PC-3 (cell line): ENCODE measurements at regions not wholly inside any gene's neighbourhood (a gene's known extent, or its start where the extent isn't known, plus 50 kb on each side); places are given as distances from the start of the nearest gene placed in this dataset.

Source experiments
- ATAC-seq: fragments of 200-7000 bp; cut with Tn5 transposase; 2 replicates; pipeline ENCODE4 v1.9.1; 2020; ENCODE audit warnings: mild to moderate bottlenecking, moderate library complexity
- BruUV-seq: library from RNA; stranded (reverse); fragments of 400-500 nt; replicated peaks from 2 replicates; lab custom pipeline; 2021; lab: Mats Ljungman, UMichigan
- CTCF ChIA-PET: fragments of 300-600 bp; sonication (Branson Sonifier 250); formaldehyde crosslinking; loops from one replicate; lab custom pipeline; 2022; ENCODE audit warnings: antibody characterized with exemption; lab: Charles Lee
- POLR2A ChIA-PET: fragments of 300-600 bp; sonication (Branson Sonifier 250); formaldehyde crosslinking; loops from one replicate; lab custom pipeline; 2022; ENCODE audit warnings: antibody characterized with exemption; ENCODE audit not compliant: unreplicated experiment; lab: Charles Lee
- DNase-seq: peaks from one replicate; pipeline ENCODE4 v3.0.0-alpha.2; 2015
- H2AFZ ChIP-seq: fragments of 300-600 bp; sonication (generic); 2 replicates; pipeline ENCODE4 v1.6.0; 2016; ENCODE audit warnings: antibody characterized with exemption, low read length
- H3F3A ChIP-seq: fragments of 300-600 bp; sonication (generic); one replicate; pipeline ENCODE4 v1.6.0; 2017; ENCODE audit warnings: antibody characterized with exemption, low read length, control low read depth, mild to moderate bottlenecking; ENCODE audit not compliant: unreplicated experiment
- H3K27ac ChIP-seq: fragments of 300-600 bp; sonication (generic); 2 replicates; pipeline ENCODE4 v1.5.1; 2016; ENCODE audit warnings: mild to moderate bottlenecking, low read length
- H3K27me3 ChIP-seq: fragments of 300-600 bp; sonication (generic); 2 replicates; pipeline ENCODE4 v1.6.1; 2016; ENCODE audit warnings: low read length, mixed read lengths
- H3K36me3 ChIP-seq: fragments of 300-600 bp; sonication (generic); 2 replicates; pipeline ENCODE4 v1.6.1; 2016; ENCODE audit warnings: low read depth, mixed run types, low read length, mixed read lengths
- H3K4me1 ChIP-seq: fragments of 300-600 bp; sonication (generic); 2 replicates; pipeline ENCODE4 v1.5.1; 2016; ENCODE audit warnings: low read length; ENCODE audit not compliant: insufficient read depth
- H3K4me2 ChIP-seq: fragments of 300-600 bp; sonication (generic); 2 replicates; pipeline ENCODE4 v1.6.0; 2016; ENCODE audit warnings: low read length
- H3K4me3 ChIP-seq: fragments of 300-600 bp; sonication (generic); 2 replicates; pipeline ENCODE4 v1.5.1; 2016; ENCODE audit warnings: mild to moderate bottlenecking, low read length, mixed read lengths
- H3K79me2 ChIP-seq: fragments of 300-600 bp; sonication (generic); 2 replicates; pipeline ENCODE4 v1.6.1; 2017; ENCODE audit warnings: low read length, mixed read lengths
- H3K9ac ChIP-seq: fragments of 300-600 bp; sonication (generic); 2 replicates; pipeline ENCODE4 v1.6.0; 2016; ENCODE audit warnings: mild to moderate bottlenecking, low read length
- H3K9me2 ChIP-seq: fragments of 300-600 bp; sonication (generic); replicated peaks from 2 replicates; pipeline ENCODE4 v1.6.1; 2016; ENCODE audit warnings: mixed run types, low read length, mixed read lengths
- H3K9me3 ChIP-seq: fragments of 300-600 bp; sonication (generic); 2 replicates; pipeline ENCODE4 v1.6.1; 2016; ENCODE audit warnings: low read length, mixed read lengths
- H4K20me1 ChIP-seq: fragments of 300-600 bp; sonication (generic); 2 replicates; pipeline ENCODE4 v1.6.1; 2016; ENCODE audit warnings: low read length, mixed read lengths
- EZH2 ChIP-seq: fragments of 300-600 bp; sonication (generic); IDR thresholded peaks from one replicate; pipeline ENCODE4 v1.6.1; 2017; ENCODE audit warnings: antibody characterized with exemption, mild to moderate bottlenecking, low read length; ENCODE audit not compliant: unreplicated experiment
- EZH2phosphoT487 ChIP-seq: fragments of 300-600 bp; sonication (generic); IDR thresholded peaks from 2 replicates; pipeline ENCODE4 v1.6.1; 2018; ENCODE audit warnings: mild to moderate bottlenecking, antibody characterized with exemption, low read length, borderline replicate concordance
- intact Hi-C: fragments of 100-400 bp; cut with micrococcal nuclease; formaldehyde crosslinking; loops from 2 replicates; pipeline ENCODE4 v1.9.0; 2023
- TF ChIP-seq, protein P1 (sequence below): fragments of 300-600 bp; sonication (generic); conservative IDR thresholded peaks from 2 replicates; pipeline ENCODE4 v1.5.1; 2017; ENCODE audit warnings: antibody characterized with exemption, low read depth, mild to moderate bottlenecking, low read length

DNA sequence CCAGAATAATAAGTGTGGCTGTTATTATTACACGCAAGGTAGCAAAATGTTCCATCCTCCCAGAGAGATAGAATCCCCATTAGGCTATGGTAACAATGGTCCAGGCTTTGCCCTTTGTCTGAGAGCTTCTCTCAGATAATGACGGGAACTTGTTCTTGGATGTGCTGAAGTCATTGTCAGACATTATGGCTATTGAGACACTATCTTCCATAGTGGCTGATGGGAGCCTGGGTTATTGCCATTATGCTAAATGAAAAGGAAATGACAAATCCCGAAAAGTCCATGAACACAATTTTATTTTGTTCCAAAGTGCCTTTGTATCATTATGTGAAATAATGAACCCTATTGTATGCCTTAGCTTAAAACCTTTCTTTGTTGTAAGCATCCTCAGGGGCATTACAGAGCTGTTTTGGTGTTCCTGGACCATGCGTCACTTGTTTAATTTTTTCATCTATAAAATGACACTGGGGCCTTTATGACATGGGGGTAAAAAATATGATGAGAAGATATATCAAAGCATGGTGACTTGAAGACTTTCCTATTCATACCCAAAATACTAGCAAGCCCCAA is 218.5 kb downstream of the KCNS3 start:
- intact Hi-C loops = no loop called here
- no peak overlapping the region for H3K9ac ChIP-seq
- H2AFZ ChIP-seq = no peak overlapping the region
- H3K4me1 ChIP-seq = no peaks in the 10 kb centered on the region
- no TSS peak for BruUV-seq
- H3K27ac ChIP-seq = no peak overlapping the region
- no peaks in the 10 kb centered on the region for H4K20me1 ChIP-seq
- no peaks in the 10 kb centered on the region for H3K9me2 ChIP-seq
- TF ChIP-seq EZH2phosphoT487 (no peak), EZH2 (no peak)
- TF ChIP-seq, protein P1, sequence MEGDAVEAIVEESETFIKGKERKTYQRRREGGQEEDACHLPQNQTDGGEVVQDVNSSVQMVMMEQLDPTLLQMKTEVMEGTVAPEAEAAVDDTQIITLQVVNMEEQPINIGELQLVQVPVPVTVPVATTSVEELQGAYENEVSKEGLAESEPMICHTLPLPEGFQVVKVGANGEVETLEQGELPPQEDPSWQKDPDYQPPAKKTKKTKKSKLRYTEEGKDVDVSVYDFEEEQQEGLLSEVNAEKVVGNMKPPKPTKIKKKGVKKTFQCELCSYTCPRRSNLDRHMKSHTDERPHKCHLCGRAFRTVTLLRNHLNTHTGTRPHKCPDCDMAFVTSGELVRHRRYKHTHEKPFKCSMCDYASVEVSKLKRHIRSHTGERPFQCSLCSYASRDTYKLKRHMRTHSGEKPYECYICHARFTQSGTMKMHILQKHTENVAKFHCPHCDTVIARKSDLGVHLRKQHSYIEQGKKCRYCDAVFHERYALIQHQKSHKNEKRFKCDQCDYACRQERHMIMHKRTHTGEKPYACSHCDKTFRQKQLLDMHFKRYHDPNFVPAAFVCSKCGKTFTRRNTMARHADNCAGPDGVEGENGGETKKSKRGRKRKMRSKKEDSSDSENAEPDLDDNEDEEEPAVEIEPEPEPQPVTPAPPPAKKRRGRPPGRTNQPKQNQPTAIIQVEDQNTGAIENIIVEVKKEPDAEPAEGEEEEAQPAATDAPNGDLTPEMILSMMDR = no peak
- no peak overlapping the region for H3K4me3 ChIP-seq
- ATAC-seq (no peak), DNase-seq (no peak)
- CTCF ChIA-PET = no interaction called here
- POLR2A ChIA-PET = no interaction called here
- H3F3A ChIP-seq = no peaks in the 10 kb centered on the region
- H3K36me3 ChIP-seq = no peaks in the 10 kb centered on the region
- H3K79me2 ChIP-seq = no peaks in the 10 kb centered on the region
- H3K9me3 ChIP-seq = no peaks in the 10 kb centered on the region
- H3K27me3 ChIP-seq = peaks cover 35% of the 10 kb centered on the region
- H3K4me2 ChIP-seq = no peak overlapping the region

DNA sequence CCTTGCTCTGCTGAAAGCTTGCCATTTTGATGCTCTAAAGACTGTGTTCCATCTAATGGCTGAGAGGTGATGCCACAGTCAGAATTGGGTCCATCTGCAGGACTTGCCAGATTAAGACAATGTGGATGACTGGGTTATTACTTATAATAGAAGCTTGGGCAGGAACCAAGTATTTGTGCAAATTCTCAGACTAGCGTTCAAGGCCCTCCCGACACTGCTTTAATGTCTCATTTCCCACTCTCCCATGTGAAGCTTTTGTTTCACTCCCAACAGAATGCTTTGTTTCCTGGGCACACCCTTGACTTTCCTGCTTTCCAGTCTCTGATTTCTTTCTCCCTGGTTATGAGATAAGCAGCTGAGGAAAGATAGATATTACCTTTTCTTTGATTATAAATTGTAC is 215.8 kb downstream of the KCNS3 start:
- ATAC-seq = no peak
- CTCF ChIA-PET = no interaction called here

DNA sequence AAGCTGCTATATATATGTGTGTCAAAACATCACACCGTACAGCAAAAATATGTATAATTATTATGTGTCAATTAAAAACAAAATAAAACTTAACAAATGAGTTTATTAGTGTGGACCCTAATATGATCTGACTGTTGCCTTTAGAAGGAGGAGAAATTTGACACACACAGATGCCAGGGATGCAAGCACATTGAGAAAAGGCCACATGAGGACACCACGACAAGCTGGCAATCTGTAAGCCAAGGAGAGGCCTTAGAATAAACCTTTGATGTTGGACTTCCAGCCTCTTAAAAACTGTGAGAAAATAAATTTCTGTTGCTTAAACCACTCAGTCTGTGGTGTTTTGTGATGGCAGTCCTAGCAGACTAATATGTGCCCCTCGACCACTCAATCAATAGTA is 214.7 kb downstream of the KCNS3 start:
- ATAC-seq (no peak), DNase-seq (no peak)
- ChIA-PET CTCF (no interaction called here), POLR2A (no interaction called here)
- TF ChIP-seq EZH2 (no peak), EZH2phosphoT487 (no peak)
- TF ChIP-seq, protein P1 = no peak
- Histone ChIP-seq H3K9me3 (no peaks in the 10 kb centered on the region), H3K9ac (no peak overlapping the region), H3K4me3 (no peak overlapping the region), H2AFZ (no peak overlapping the region), H3K4me2 (no peak overlapping the region), H3K36me3 (no peaks in the 10 kb centered on the region), H3F3A (no peaks in the 10 kb centered on the region), H3K27ac (no peak overlapping the region), H3K79me2 (no peaks in the 10 kb centered on the region), H4K20me1 (no peaks in the 10 kb centered on the region), H3K27me3 (peaks cover 51% of the 10 kb centered on the region), H3K9me2 (no peaks in the 10 kb centered on the region), H3K4me1 (no peaks in the 10 kb centered on the region)
- intact Hi-C loops = no loop called here
- BruUV-seq = no TSS peak

More for the DNA sequence above, 215.8 kb downstream of the KCNS3 start:
- Histone ChIP-seq H3K79me2 (no peaks in the 10 kb centered on the region), H3K9me3 (no peaks in the 10 kb centered on the region), H3K9me2 (no peaks in the 10 kb centered on the region), H3K4me3 (no peak overlapping the region), H2AFZ (no peak overlapping the region), H3K4me1 (no peaks in the 10 kb centered on the region), H3K27me3 (peaks cover 50% of the 10 kb centered on the region), H3K27ac (no peak overlapping the region), H4K20me1 (no peaks in the 10 kb centered on the region), H3K4me2 (no peak overlapping the region), H3K36me3 (no peaks in the 10 kb centered on the region), H3F3A (no peaks in the 10 kb centered on the region), H3K9ac (no peak overlapping the region)
- DNase-seq = no peak
- intact Hi-C loops = no loop called here
- POLR2A ChIA-PET = no interaction called here
- BruUV-seq = no TSS peak
- TF ChIP-seq EZH2 = no peak
- TF ChIP-seq, protein P1 = no peak
- TF ChIP-seq EZH2phosphoT487 = no peak
